Gastroesophageal sphincter (tissue), 3 donors: ENCODE measurements at regions not wholly inside any gene's neighbourhood (a gene's known extent, or its start where the extent isn't known, plus 50 kb on each side); places are given as distances from the start of the nearest gene placed in this dataset.

Experiments used
- CTCF ChIP-seq, 4 experiments: fragments of 200-600 bp in 2 of 4; fragments of 450-650 bp in 2 of 4; sonication (generic) in 1 of 4; IDR thresholded peaks; one replicate each; pipeline ENCODE4 v1.5.1; 2017 to 2019; ENCODE audit warnings: antibody characterized with exemption in 4 of 4, mild to moderate bottlenecking in 2 of 4, moderate library complexity in 2 of 4
- POLR2A ChIP-seq, 2 donors: fragments of 450-650 bp; IDR thresholded peaks; one replicate each; pipeline ENCODE4 v1.6.1; 2017; ENCODE audit warnings: antibody characterized with exemption in 2 of 2, mild to moderate bottlenecking in 2 of 2, moderate library complexity in 1 of 2
- POLR2AphosphoS5 ChIP-seq: sonication (generic); formaldehyde crosslinking; IDR thresholded peaks from one replicate; pipeline ENCODE4 v1.6.1; 2017; ENCODE audit warnings: antibody characterized with exemption

- TF ChIP-seq POLR2A (IDR thresholded peaks at IDR 0.05) (no peak), CTCF (IDR thresholded peaks at IDR 0.05) (no peak), POLR2AphosphoS5 (no peak)
Measured at GRCh38 chr6:105875974-105876640, 210.0 kb upstream of the PRDM1 start.
